Psoas muscle (tissue), 7 donors: ENCODE measurements at regions not wholly inside any gene's neighbourhood (a gene's known extent, or its start where the extent isn't known, plus 50 kb on each side); places are given as distances from the start of the nearest gene placed in this dataset.
"Not testable (repeated sequence)": the region's sequence is repeated elsewhere in the genome, so short reads cannot be mapped to it uniquely, and the experiment has no call there.

Source experiments
- ATAC-seq, 4 donors: fragments of 200-7000 bp; cut with Tn5 transposase; one replicate each; pipeline ENCODE4 v1.9.1; 2020; ENCODE audit warnings: moderate library complexity in 3 of 4, mild to moderate bottlenecking in 2 of 4
- DNase-seq, 2 donors: peaks; one replicate each; pipeline ENCODE4 v3.0.0-alpha.2; 2020
- H3K27ac ChIP-seq: fragments of 200-600 bp; one replicate; pipeline ENCODE4 v1.8.0; 2022
- H3K27me3 ChIP-seq, 3 donors: fragments of 200-600 bp in 1 of 3; one replicate each; pipeline versions ENCODE4 v1.6.1 to v1.8.0; 2013 to 2022; ENCODE audit warnings: low read length in 2 of 3, mild to moderate bottlenecking in 2 of 3, moderate library complexity in 1 of 3; ENCODE audit not compliant: insufficient read depth in 3 of 3
- H3K36me3 ChIP-seq, 2 donors: fragments of 200-600 bp in 1 of 2; one replicate each; pipeline versions ENCODE4 v1.6.1 to v1.8.0; 2013 to 2022; ENCODE audit warnings: low read depth in 1 of 2, mild to moderate bottlenecking in 1 of 2, moderate library complexity in 1 of 2; ENCODE audit not compliant: insufficient read depth in 1 of 2
- H3K4me1 ChIP-seq: fragments of 200-600 bp; one replicate; pipeline ENCODE4 v1.8.0; 2022
- H3K4me3 ChIP-seq: fragments of 200-600 bp; one replicate; pipeline ENCODE4 v1.8.0; 2022; ENCODE audit warnings: mild to moderate bottlenecking
- H3K9me3 ChIP-seq: fragments of 200-600 bp; one replicate; pipeline ENCODE4 v1.8.0; 2022
- WGBS, 3 donors: extraction: QIAGEN DNeasy Blood & Tissue Kit; methylation state at CpG; one replicate each; pipeline versions ENCODE4 v1.1.6 to v1.1.7; 2013; 5-methylcytosine and 5-hydroxymethylcytosine counted together
- intact Hi-C, 2 donors: fragments of 100-400 bp; cut with DNase I; formaldehyde crosslinking; loops; one replicate each; pipeline versions ENCODE4 v1.11.0 to v1.14.2; 2022
- TF ChIP-seq, protein P1 (sequence below): fragments of 200-600 bp; IDR thresholded peaks from one replicate; pipeline ENCODE4 v1.8.0; 2022; ENCODE audit warnings: antibody characterized with exemption
- donor health status: healthy with polysubstance abuse.
- donor health status: DM: no; HTN: no; CAD: no; lungs with moderate emphysema.
- donor health status: Bipolar disorder and iron deficiency.
- donor health status: healthy.
- donor health status: DM: yes; HTN: yes; CAD: no.
- donor health status: DM: no; HTN: no; CAD: no.
- donor health status: DM: yes; HTN: yes; CAD: no.

DNA sequence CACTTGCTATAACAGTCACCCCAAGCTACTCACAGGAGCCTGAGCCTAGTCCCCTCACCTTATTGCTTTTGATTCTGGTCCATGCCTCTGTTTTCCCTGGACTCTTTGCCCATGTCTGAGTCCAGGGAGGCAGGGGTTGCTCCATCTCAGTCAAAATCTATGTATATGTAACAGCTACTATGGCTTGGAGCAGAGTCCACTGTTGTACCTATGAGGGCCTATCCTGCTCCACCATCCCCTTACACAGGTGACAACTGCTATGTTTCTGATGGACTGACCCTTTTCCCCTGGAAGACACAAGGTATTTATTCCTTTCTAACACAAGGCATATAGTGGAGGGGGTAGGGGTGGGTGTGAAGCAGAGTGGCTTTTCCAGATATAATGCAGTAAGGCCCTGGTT is 119.6 kb downstream of the VPREB1 start:
- intact Hi-C loops: no loop called here
- H3K27me3 ChIP-seq: peaks cover 0 to 18% (median 1%) of the 10 kb centered on the region in 3 donors
- no peak overlapping the region for H3K27ac ChIP-seq
- H3K4me1 ChIP-seq: no peaks in the 10 kb centered on the region
- no peak for DNase-seq
- no peaks in the 10 kb centered on the region for H3K9me3 ChIP-seq
- no peaks in the 10 kb centered on the region for H3K36me3 ChIP-seq
- no peak overlapping the region for H3K4me3 ChIP-seq
- TF ChIP-seq, protein P1, sequence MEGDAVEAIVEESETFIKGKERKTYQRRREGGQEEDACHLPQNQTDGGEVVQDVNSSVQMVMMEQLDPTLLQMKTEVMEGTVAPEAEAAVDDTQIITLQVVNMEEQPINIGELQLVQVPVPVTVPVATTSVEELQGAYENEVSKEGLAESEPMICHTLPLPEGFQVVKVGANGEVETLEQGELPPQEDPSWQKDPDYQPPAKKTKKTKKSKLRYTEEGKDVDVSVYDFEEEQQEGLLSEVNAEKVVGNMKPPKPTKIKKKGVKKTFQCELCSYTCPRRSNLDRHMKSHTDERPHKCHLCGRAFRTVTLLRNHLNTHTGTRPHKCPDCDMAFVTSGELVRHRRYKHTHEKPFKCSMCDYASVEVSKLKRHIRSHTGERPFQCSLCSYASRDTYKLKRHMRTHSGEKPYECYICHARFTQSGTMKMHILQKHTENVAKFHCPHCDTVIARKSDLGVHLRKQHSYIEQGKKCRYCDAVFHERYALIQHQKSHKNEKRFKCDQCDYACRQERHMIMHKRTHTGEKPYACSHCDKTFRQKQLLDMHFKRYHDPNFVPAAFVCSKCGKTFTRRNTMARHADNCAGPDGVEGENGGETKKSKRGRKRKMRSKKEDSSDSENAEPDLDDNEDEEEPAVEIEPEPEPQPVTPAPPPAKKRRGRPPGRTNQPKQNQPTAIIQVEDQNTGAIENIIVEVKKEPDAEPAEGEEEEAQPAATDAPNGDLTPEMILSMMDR: no peak
- no peak for ATAC-seq

DNA sequence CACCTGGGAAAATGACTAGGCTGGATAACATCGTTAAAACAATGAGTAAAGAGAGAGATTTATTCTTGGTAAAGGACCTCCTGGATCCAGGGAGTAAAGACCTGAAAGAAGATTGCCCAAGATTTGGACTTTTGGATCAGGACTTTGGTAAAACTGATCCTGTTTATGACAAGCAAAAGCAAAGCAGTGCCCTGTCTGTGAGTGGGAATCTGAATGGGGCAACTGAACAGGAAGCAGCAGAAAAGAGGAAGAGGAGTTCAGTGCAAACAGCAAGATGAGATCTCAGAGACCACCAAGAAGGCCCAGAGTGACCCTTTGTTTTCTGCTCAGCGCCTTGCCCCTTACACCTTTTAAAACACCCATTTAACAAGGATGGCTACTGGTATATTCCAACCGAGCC is 122.0 kb downstream of the VPREB1 start:
- intact Hi-C loops: no loop called here
- H3K27me3 ChIP-seq: peaks cover 0 to 15% (median 1%) of the 10 kb centered on the region in 3 donors
- H3K4me3 ChIP-seq: no peak overlapping the region
- H3K36me3 ChIP-seq: no peaks in the 10 kb centered on the region
- no peaks in the 10 kb centered on the region for H3K4me1 ChIP-seq
- H3K27ac ChIP-seq: no peak overlapping the region
- TF ChIP-seq, protein P1: no peak
- no peak for DNase-seq
- 39 to 47% (median 42%) methylated on average over 3 of the region's 3 CpGs for WGBS, 3 donors
- no peak for ATAC-seq
- H3K9me3 ChIP-seq: no peaks in the 10 kb centered on the region

DNA sequence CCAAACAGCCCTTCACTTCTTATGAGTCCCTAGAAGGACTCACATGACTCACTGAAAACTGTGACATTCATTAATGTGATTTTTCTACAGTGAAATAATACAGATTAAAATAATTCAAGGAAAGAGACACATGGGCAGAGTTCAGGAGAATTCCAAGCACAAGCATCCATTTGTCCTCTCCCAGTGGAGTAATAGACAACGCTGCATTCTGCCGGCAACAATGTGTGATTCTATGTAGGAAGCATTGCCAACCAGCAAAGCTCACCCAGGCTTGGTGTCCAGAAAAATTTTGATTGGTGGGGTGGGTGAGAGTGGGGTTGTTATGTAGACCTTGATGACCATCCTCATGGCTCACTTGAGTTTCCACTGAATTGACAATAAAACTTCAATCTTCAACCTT is 123.9 kb downstream of the VPREB1 start:
- no peak overlapping the region for H3K27ac ChIP-seq
- intact Hi-C loops: no loop called here
- no peak overlapping the region for H3K4me3 ChIP-seq
- TF ChIP-seq, protein P1: no peak
- ATAC-seq (no peak), DNase-seq (no peak)
- no peaks in the 10 kb centered on the region for H3K36me3 ChIP-seq
- H3K4me1 ChIP-seq: no peaks in the 10 kb centered on the region
- peaks cover 0 to 12% (median 1%) of the 10 kb centered on the region in 3 donors for H3K27me3 ChIP-seq
- 19 to 49% (median 25%) methylated on average over 2 of the region's 2 CpGs for WGBS, 3 donors
- no peaks in the 10 kb centered on the region for H3K9me3 ChIP-seq

DNA sequence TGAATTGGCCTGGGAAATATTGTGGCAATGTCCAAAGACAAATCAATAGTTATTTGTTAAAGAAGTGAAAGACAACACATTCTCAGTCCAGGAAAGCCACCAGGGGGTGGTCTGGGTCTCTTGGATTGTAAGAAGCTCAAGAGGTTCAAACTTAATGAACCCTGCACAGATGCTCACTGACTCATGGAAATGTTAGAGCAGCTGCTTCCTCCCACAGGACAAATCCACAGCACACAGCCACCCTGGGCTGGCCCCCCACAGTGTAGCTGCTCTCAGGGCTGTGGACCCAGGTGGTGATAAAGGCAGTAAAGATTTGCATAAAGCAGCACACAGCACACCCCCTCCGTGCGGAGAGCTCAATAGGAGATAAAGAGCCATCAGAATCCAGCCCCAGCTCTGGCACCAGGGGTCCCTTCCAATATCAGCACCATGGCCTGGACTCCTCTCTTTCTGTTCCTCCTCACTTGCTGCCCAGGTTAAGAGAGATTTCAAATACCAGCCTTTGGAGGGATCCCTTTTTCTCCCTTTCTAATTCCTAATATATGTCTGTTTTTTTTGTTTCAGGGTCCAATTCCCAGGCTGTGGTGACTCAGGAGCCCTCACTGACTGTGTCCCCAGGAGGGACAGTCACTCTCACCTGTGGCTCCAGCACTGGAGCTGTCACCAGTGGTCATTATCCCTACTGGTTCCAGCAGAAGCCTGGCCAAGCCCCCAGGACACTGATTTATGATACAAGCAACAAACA is 124.8 kb downstream of the VPREB1 start:
- H3K4me3 ChIP-seq, H3K9me3 ChIP-seq, H3K4me1 ChIP-seq, intact Hi-C loops, H3K36me3 ChIP-seq, H3K27ac ChIP-seq, DNase-seq: not testable (repeated sequence)
- 12 to 44% (median 17%) methylated on average over 2 of the region's 2 CpGs for WGBS, 3 donors
- ATAC-seq: peak in 1 of 4 donors; percentile 27
- H3K27me3 ChIP-seq: peaks cover 0 to 12% (median 1%) of the 10 kb centered on the region in 3 donors

DNA sequence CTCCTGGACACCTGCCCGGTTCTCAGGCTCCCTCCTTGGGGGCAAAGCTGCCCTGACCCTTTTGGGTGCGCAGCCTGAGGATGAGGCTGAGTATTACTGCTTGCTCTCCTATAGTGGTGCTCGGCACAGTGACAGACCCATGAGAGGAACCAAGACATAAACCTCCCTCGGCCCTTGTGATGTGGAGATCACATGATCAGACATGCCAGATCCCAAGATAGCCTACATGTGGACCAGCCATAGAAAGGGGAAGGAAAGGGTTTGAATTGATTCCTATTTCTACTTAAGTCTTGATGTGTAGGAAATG is 125.3 kb downstream of the VPREB1 start:
- Histone ChIP-seq H3K4me1 (no peaks in the 10 kb centered on the region), H3K36me3 (no peaks in the 10 kb centered on the region), H3K4me3 (no peak overlapping the region), H3K27ac (no peak overlapping the region), H3K9me3 (no peaks in the 10 kb centered on the region), H3K27me3 (peaks cover 0 to 12% (median 1%) of the 10 kb centered on the region in 3 donors)
- intact Hi-C loops: no loop called here
- no peak for DNase-seq
- TF ChIP-seq, protein P1: no peak
- 62 to 71% (median 63%) methylated on average over 4 of the region's 4 CpGs for WGBS, 3 donors
- no peak for ATAC-seq
